Loucy (cell line): ENCODE measurements at regions not wholly inside any gene's neighbourhood (a gene's known extent, or its start where the extent isn't known, plus 50 kb on each side); places are given as distances from the start of the nearest gene placed in this dataset.

Experiments
- H2AFZ ChIP-seq: fragments of 200-600 bp; sonication (generic); 2 replicates; pipeline ENCODE4 v1.6.0; 2016; ENCODE audit warnings: antibody characterized with exemption, mild to moderate bottlenecking, low read length, moderate library complexity
- H3F3A ChIP-seq: fragments of 200-600 bp; 2 replicates; pipeline ENCODE4 v1.6.0; 2016; ENCODE audit warnings: antibody characterized with exemption, low read depth, mild to moderate bottlenecking
- H3K27me3 ChIP-seq: fragments of 200-600 bp; sonication (generic); 2 replicates; pipeline ENCODE4 v1.6.1; 2014; ENCODE audit warnings: low read length, mild to moderate bottlenecking; ENCODE audit not compliant: insufficient read depth, poor library complexity, severe bottlenecking
- H3K36me3 ChIP-seq: fragments of 200-600 bp; sonication (generic); 2 replicates; pipeline ENCODE4 v1.6.1; 2016; ENCODE audit warnings: low read length; ENCODE audit not compliant: insufficient read depth
- H3K4me1 ChIP-seq: fragments of 200-600 bp; sonication (generic); 2 replicates; pipeline ENCODE4 v1.5.1; 2014; ENCODE audit warnings: low read length, mild to moderate bottlenecking; ENCODE audit not compliant: insufficient read depth, poor library complexity, severe bottlenecking
- H3K4me2 ChIP-seq: fragments of 200-600 bp; sonication (generic); 2 replicates; pipeline ENCODE4 v1.6.0; 2014; ENCODE audit warnings: antibody characterized with exemption, low read length, low read depth, mild to moderate bottlenecking; ENCODE audit not compliant: poor library complexity, severe bottlenecking
- H3K4me3 ChIP-seq: fragments of 200-600 bp; sonication (generic); 2 replicates; pipeline ENCODE4 v1.5.1; 2014; ENCODE audit warnings: low read length, mild to moderate bottlenecking, mixed read lengths; ENCODE audit not compliant: poor library complexity, severe bottlenecking
- H3K79me2 ChIP-seq: fragments of 200-600 bp; sonication (generic); 2 replicates; pipeline ENCODE4 v1.6.1; 2014; ENCODE audit warnings: low read length; ENCODE audit not compliant: insufficient read depth
- H3K9ac ChIP-seq: fragments of 200-600 bp; sonication (generic); 2 replicates; pipeline ENCODE4 v1.6.0; 2014; ENCODE audit warnings: mild to moderate bottlenecking, low read depth, low read length, moderate library complexity; ENCODE audit not compliant: poor library complexity, severe bottlenecking
- H3K9me2 ChIP-seq: fragments of 200-600 bp; sonication (generic); replicated peaks from 2 replicates; pipeline ENCODE4 v1.6.1; 2016; ENCODE audit warnings: low read depth, low read length, mixed read lengths
- H3K9me3 ChIP-seq: fragments of 200-600 bp; sonication (generic); 2 replicates; pipeline ENCODE4 v1.6.1; 2014; ENCODE audit warnings: mild to moderate bottlenecking, antibody characterized with exemption, low read length, low read depth; ENCODE audit not compliant: insufficient read depth
- H4K20me1 ChIP-seq: fragments of 200-600 bp; sonication (generic); 2 replicates; pipeline ENCODE4 v1.6.0; 2014; ENCODE audit warnings: antibody characterized with exemption, low read length, mild to moderate bottlenecking; ENCODE audit not compliant: insufficient read depth, poor library complexity, severe bottlenecking
- EZH2phosphoT487 ChIP-seq: fragments of 200-600 bp; IDR thresholded peaks from 2 replicates; pipeline ENCODE4 v1.6.1; 2018; ENCODE audit warnings: antibody characterized with exemption, mild to moderate bottlenecking, moderate library complexity, borderline replicate concordance
- TF ChIP-seq, protein P1 (sequence below): fragments of 200-600 bp; sonication (generic); conservative IDR thresholded peaks from 2 replicates; pipeline ENCODE4 v1.5.1; 2014; ENCODE audit warnings: mild to moderate bottlenecking, antibody characterized with exemption, low read length

DNA sequence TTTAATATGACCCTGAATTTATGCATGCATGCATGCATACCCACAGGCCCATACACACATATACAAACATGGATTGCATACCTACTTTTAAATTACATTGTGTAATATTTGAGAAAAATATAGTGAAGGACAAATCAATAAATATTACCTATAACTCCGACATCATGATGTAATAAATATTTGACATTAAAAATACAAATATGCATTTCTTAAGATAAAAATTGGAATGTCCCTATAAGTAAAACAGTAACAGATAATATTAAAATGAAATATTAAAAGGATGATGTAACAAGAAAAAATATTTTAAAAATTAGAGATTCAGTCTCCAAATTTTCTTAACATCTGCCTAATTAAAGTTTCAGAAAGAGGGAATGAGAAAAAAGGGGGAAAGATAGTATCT, 433.0 kb downstream of the MDFIC start:
- H2AFZ ChIP-seq: no peak overlapping the region
- TF ChIP-seq EZH2phosphoT487: no peak
- TF ChIP-seq, protein P1, sequence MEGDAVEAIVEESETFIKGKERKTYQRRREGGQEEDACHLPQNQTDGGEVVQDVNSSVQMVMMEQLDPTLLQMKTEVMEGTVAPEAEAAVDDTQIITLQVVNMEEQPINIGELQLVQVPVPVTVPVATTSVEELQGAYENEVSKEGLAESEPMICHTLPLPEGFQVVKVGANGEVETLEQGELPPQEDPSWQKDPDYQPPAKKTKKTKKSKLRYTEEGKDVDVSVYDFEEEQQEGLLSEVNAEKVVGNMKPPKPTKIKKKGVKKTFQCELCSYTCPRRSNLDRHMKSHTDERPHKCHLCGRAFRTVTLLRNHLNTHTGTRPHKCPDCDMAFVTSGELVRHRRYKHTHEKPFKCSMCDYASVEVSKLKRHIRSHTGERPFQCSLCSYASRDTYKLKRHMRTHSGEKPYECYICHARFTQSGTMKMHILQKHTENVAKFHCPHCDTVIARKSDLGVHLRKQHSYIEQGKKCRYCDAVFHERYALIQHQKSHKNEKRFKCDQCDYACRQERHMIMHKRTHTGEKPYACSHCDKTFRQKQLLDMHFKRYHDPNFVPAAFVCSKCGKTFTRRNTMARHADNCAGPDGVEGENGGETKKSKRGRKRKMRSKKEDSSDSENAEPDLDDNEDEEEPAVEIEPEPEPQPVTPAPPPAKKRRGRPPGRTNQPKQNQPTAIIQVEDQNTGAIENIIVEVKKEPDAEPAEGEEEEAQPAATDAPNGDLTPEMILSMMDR: no peak
- no peaks in the 10 kb centered on the region for H4K20me1 ChIP-seq

DNA sequence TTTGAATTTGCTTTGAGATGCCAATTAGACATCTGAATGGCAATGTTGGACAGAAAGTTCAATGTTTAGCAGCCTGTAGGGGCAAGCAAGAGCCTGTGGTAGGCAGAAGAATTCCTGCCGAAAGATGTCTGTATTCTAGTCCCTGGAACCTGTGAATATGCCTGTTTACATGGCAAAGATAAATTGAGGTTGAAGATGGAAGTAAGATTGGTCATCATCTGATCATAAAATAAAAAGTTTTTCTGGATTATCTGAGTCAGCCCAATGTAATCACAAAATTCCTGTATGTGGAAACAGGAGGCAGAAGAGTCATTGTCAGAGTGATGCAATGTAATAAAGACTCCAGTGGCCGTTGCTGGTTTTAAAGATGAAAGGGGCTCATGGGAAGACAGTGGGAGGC, 430.5 kb downstream of the MDFIC start:
- TF ChIP-seq, protein P1: no peak
- no peak for TF ChIP-seq EZH2phosphoT487
- no peak overlapping the region for H2AFZ ChIP-seq
- H3K9ac ChIP-seq: no peak overlapping the region

More for the DNA sequence above, 433.0 kb downstream of the MDFIC start:
- H3K9ac ChIP-seq: no peak overlapping the region
- no peaks in the 10 kb centered on the region for H3K36me3 ChIP-seq
- no peaks in the 10 kb centered on the region for H3F3A ChIP-seq
- no peaks in the 10 kb centered on the region for H3K9me2 ChIP-seq
- H3K27me3 ChIP-seq: no peaks in the 10 kb centered on the region
- H3K4me2 ChIP-seq: no peak overlapping the region
- H3K9me3 ChIP-seq: no peaks in the 10 kb centered on the region
- H3K4me3 ChIP-seq: no peak overlapping the region
- H3K4me1 ChIP-seq: no peaks in the 10 kb centered on the region
- no peaks in the 10 kb centered on the region for H3K79me2 ChIP-seq

DNA sequence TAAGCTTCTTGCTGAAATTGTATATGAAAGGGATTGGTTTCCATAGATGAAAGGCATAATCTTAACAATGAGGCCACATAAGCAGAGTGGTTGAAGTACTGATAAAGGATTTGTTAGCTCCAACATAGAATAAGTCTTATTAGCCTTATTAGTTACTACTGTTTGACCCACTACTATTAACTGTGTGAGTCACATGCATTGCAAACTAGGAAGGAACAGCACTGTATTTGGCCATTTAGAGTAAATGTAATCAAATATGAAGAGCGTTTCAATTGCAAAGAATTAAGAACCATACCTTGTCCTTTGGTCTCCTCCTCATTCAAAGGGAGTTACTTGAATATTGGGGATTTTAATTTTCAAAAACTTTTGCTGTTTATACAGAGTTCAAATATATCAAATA, 428.9 kb downstream of the MDFIC start:
- Histone ChIP-seq H3K4me3 (no peak overlapping the region), H3F3A (no peaks in the 10 kb centered on the region), H2AFZ (no peak overlapping the region), H3K27me3 (no peaks in the 10 kb centered on the region), H3K4me1 (no peaks in the 10 kb centered on the region), H3K9me3 (no peaks in the 10 kb centered on the region), H4K20me1 (no peaks in the 10 kb centered on the region), H3K79me2 (no peaks in the 10 kb centered on the region), H3K9ac (no peak overlapping the region), H3K4me2 (no peak overlapping the region), H3K36me3 (no peaks in the 10 kb centered on the region), H3K9me2 (no peaks in the 10 kb centered on the region)
- TF ChIP-seq, protein P1: no peak

More for the DNA sequence above, 430.5 kb downstream of the MDFIC start:
- H3K4me1 ChIP-seq: no peaks in the 10 kb centered on the region
- H4K20me1 ChIP-seq: no peaks in the 10 kb centered on the region
- H3K79me2 ChIP-seq: no peaks in the 10 kb centered on the region
- H3K27me3 ChIP-seq: no peaks in the 10 kb centered on the region
- H3K4me2 ChIP-seq: no peak overlapping the region
- no peaks in the 10 kb centered on the region for H3K9me3 ChIP-seq
- no peaks in the 10 kb centered on the region for H3K9me2 ChIP-seq
- H3K36me3 ChIP-seq: no peaks in the 10 kb centered on the region
- H3K4me3 ChIP-seq: no peak overlapping the region
- no peaks in the 10 kb centered on the region for H3F3A ChIP-seq
